Activated CD4-positive, CD25-positive, alpha-beta regulatory T cell treated with anti-CD3 and anti-CD28 coated beads, Interleukin-2, amount 50 U/mL, for 72 hours (primary cell): ENCODE measurements at regions not wholly inside any gene's neighbourhood (a gene's known extent, or its start where the extent isn't known, plus 50 kb on each side); places are given as distances from the start of the nearest gene placed in this dataset.

Source experiments
- DNase-seq: peaks from one replicate; pipeline ENCODE4 v3.0.0; 2021

GRCh38 chr5:10842823-10843222 lies 81.8 kb upstream of the DAP start:
- no peak for DNase-seq

GRCh38 chr5:10839916-10840599 lies 79.0 kb upstream of the DAP start:
- DNase-seq = no peak

- no peak for DNase-seq
Observed at GRCh38 chr5:10839118-10839517, 78.1 kb upstream of the DAP start.

GRCh38 chr5:10838038-10838437 lies 77.0 kb upstream of the DAP start:
- no peak for DNase-seq

- DNase-seq = no peak
Observed at GRCh38 chr5:10836986-10837385, 76.0 kb upstream of the DAP start.

- DNase-seq = no peak
Observed at GRCh38 chr5:10834695-10835094, 73.7 kb upstream of the DAP start.

- DNase-seq = no peak
Observed at GRCh38 chr5:10832987-10833386, 72.0 kb upstream of the DAP start.

- no peak for DNase-seq
Observed at GRCh38 chr5:10832421-10832820, 71.4 kb upstream of the DAP start.

GRCh38 chr5:10831419-10831818 lies 70.4 kb upstream of the DAP start:
- DNase-seq = no peak

- no peak for DNase-seq
Observed at GRCh38 chr5:10828241-10828640, 67.2 kb upstream of the DAP start.

GRCh38 chr5:10827571-10827970 lies 66.5 kb upstream of the DAP start:
- DNase-seq = no peak

GRCh38 chr5:10826971-10827370 lies 65.9 kb upstream of the DAP start:
- DNase-seq = no peak

- DNase-seq = no peak
Observed at GRCh38 chr5:10825897-10826644, 65.0 kb upstream of the DAP start.

- no peak for DNase-seq
Observed at GRCh38 chr5:10812218-10812617, 51.2 kb upstream of the DAP start.
